22Rv1 (cell line): ENCODE measurements at regions not wholly inside any gene's neighbourhood (a gene's known extent, or its start where the extent isn't known, plus 50 kb on each side); places are given as distances from the start of the nearest gene placed in this dataset.

Experiments
- ZFX ChIP-seq: fragments of 450-650 bp; IDR thresholded peaks from 2 replicates; pipeline ENCODE4 v1.6.1; 2017; ENCODE audit warnings: antibody characterized with exemption, borderline replicate concordance
- TF ChIP-seq, protein P1 (sequence below): fragments of 450-650 bp; IDR thresholded peaks from 2 replicates; pipeline ENCODE4 v1.5.1; 2017; ENCODE audit warnings: mild to moderate bottlenecking

GRCh38 chr2:105592288-105592687, 152.4 kb upstream of the NCK2 start:
- TF ChIP-seq, protein P1, sequence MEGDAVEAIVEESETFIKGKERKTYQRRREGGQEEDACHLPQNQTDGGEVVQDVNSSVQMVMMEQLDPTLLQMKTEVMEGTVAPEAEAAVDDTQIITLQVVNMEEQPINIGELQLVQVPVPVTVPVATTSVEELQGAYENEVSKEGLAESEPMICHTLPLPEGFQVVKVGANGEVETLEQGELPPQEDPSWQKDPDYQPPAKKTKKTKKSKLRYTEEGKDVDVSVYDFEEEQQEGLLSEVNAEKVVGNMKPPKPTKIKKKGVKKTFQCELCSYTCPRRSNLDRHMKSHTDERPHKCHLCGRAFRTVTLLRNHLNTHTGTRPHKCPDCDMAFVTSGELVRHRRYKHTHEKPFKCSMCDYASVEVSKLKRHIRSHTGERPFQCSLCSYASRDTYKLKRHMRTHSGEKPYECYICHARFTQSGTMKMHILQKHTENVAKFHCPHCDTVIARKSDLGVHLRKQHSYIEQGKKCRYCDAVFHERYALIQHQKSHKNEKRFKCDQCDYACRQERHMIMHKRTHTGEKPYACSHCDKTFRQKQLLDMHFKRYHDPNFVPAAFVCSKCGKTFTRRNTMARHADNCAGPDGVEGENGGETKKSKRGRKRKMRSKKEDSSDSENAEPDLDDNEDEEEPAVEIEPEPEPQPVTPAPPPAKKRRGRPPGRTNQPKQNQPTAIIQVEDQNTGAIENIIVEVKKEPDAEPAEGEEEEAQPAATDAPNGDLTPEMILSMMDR: no peak
- TF ChIP-seq ZFX: no peak
